CD14-positive monocyte (primary cell): ENCODE measurements at regions not wholly inside any gene's neighbourhood (a gene's known extent, or its start where the extent isn't known, plus 50 kb on each side); places are given as distances from the start of the nearest gene placed in this dataset.

ENCODE experiments used
- DNase-seq, 3 donors: peaks; one replicate each; pipeline ENCODE4 v3.0.0-alpha.2; 2011 to 2022
- H2AFZ ChIP-seq: 2 replicates; pipeline ENCODE4 v1.6.0; 2012; ENCODE audit warnings: mild to moderate bottlenecking, low read depth, low read length, inconsistent platforms; ENCODE audit not compliant: insufficient read depth, poor library complexity, severe bottlenecking
- H3K27ac ChIP-seq, 2 donors: 1 replicate in 1 of 2; 2 replicates in 1 of 2; pipeline ENCODE4 v1.5.1; 2012 to 2013; ENCODE audit warnings: low read length in 2 of 2, control low read depth in 1 of 2, inconsistent platforms in 1 of 2, low read depth in 1 of 2, mild to moderate bottlenecking in 1 of 2
- H3K27me3 ChIP-seq, 2 donors: one replicate each; pipeline versions ENCODE4 v1.6.0 to v1.6.1; 2011 to 2013; ENCODE audit warnings: low read length in 2 of 2; ENCODE audit not compliant: control insufficient read depth in 2 of 2, insufficient read depth in 2 of 2
- H3K36me3 ChIP-seq, 2 donors: replicated peaks in 1 of 2; 1 replicate in 1 of 2; 2 replicates in 1 of 2; pipeline versions ENCODE4 v1.5.1 to v1.6.1; 2012 to 2013; ENCODE audit warnings: low read length in 2 of 2, control low read depth in 1 of 2, inconsistent platforms in 1 of 2, mild to moderate bottlenecking in 1 of 2; ENCODE audit not compliant: insufficient read depth in 2 of 2, control insufficient read depth in 1 of 2
- H3K4me1 ChIP-seq, 2 donors: 1 replicate in 1 of 2; 2 replicates in 1 of 2; pipeline versions ENCODE4 v1.5.1 to v1.6.1; 2012 to 2013; ENCODE audit warnings: low read length in 2 of 2, control low read depth in 1 of 2, inconsistent platforms in 1 of 2, mild to moderate bottlenecking in 1 of 2, moderate library complexity in 1 of 2; ENCODE audit not compliant: insufficient read depth in 2 of 2, control insufficient read depth in 1 of 2
- H3K4me2 ChIP-seq: replicated peaks from 2 replicates; pipeline ENCODE3; 2012; ENCODE audit warnings: low read length, moderate library complexity, mild to moderate bottlenecking; ENCODE audit not compliant: poor library complexity, severe bottlenecking; ENCODE audit errors: extremely low read depth
- H3K4me3 ChIP-seq, 3 experiments: fragments of 200-600 bp in 1 of 3; sonication (generic) in 1 of 3; replicated peaks in 1 of 3; 1 replicate in 2 of 3; 2 replicates in 1 of 3; pipeline ENCODE4 v1.5.1; 2011 to 2013; ENCODE audit warnings: low read length in 3 of 3, mild to moderate bottlenecking in 3 of 3, control low read depth in 2 of 3, low read depth in 2 of 3, inconsistent platforms in 1 of 3, moderate library complexity in 1 of 3
- H3K79me2 ChIP-seq: 2 replicates; pipeline ENCODE4 v1.6.0; 2012; ENCODE audit warnings: mild to moderate bottlenecking, control low read depth, inconsistent platforms, low read length, moderate library complexity; ENCODE audit not compliant: insufficient read depth
- H3K9ac ChIP-seq: 2 replicates; pipeline ENCODE4 v1.6.0; 2017; ENCODE audit warnings: low read length, mild to moderate bottlenecking; ENCODE audit not compliant: insufficient read depth, poor library complexity, severe bottlenecking
- H3K9me3 ChIP-seq, 2 donors: replicated peaks in 1 of 2; 1 replicate in 1 of 2; 2 replicates in 1 of 2; pipeline versions ENCODE4 v1.5.1 to v1.6.1; 2012 to 2013; ENCODE audit warnings: low read length in 2 of 2, control low read depth in 1 of 2; ENCODE audit not compliant: control insufficient read depth in 1 of 2, insufficient read depth in 1 of 2
- H4K20me1 ChIP-seq: 2 replicates; pipeline ENCODE4 v1.6.0; 2012; ENCODE audit warnings: mild to moderate bottlenecking, low read length, control low read depth, moderate library complexity; ENCODE audit not compliant: insufficient read depth
- H3K27ac Mint-ChIP-seq, 7 donors: one replicate each; pipeline ENCODE4 v1.8.0; 2020; ENCODE audit warnings: mild to moderate bottlenecking in 7 of 7, mixed read lengths in 7 of 7, moderate library complexity in 6 of 7, inconsistent platforms in 2 of 7
- H3K27me3 Mint-ChIP-seq, 3 donors: one replicate each; pipeline ENCODE4 v1.8.0; 2021 to 2022; ENCODE audit warnings: low read depth in 3 of 3, mild to moderate bottlenecking in 3 of 3, mixed read lengths in 3 of 3, moderate library complexity in 3 of 3, inconsistent platforms in 1 of 3
- H3K36me3 Mint-ChIP-seq, 2 donors: one replicate each; pipeline ENCODE4 v1.8.0; 2020; ENCODE audit warnings: mixed read lengths in 2 of 2, inconsistent platforms in 1 of 2, mild to moderate bottlenecking in 1 of 2
- H3K4me1 Mint-ChIP-seq: one replicate; pipeline ENCODE4 v1.8.0; 2020; ENCODE audit warnings: mild to moderate bottlenecking, mixed read lengths
- H3K4me3 Mint-ChIP-seq, 2 donors: one replicate each; pipeline ENCODE4 v1.8.0; 2020; ENCODE audit warnings: mild to moderate bottlenecking in 2 of 2, mixed read lengths in 2 of 2, moderate library complexity in 1 of 2
- H3K9me3 Mint-ChIP-seq, 7 donors: one replicate each; pipeline ENCODE4 v1.8.0; 2020 to 2022; ENCODE audit warnings: mixed read lengths in 7 of 7, mild to moderate bottlenecking in 6 of 7, moderate library complexity in 6 of 7, inconsistent platforms in 2 of 7
- WGBS: methylation state at CpG from one replicate; pipeline ENCODE4 v1.1.5; 2013; ENCODE audit warnings: missing lambda C conversion rate; ENCODE audit not compliant: insufficient coverage; 5-methylcytosine and 5-hydroxymethylcytosine counted together
- intact Hi-C, 2 donors: fragments of 100-400 bp; cut with micrococcal nuclease; formaldehyde crosslinking; loops; one replicate each; pipeline versions ENCODE4 v1.15.0 to v1.15.1; 2023
- TF ChIP-seq, protein P1 (sequence below): fragments of 200-600 bp; IDR thresholded peaks from one replicate; pipeline ENCODE4 v1.8.0; 2022; ENCODE audit warnings: antibody characterized with exemption, mild to moderate bottlenecking

DNA sequence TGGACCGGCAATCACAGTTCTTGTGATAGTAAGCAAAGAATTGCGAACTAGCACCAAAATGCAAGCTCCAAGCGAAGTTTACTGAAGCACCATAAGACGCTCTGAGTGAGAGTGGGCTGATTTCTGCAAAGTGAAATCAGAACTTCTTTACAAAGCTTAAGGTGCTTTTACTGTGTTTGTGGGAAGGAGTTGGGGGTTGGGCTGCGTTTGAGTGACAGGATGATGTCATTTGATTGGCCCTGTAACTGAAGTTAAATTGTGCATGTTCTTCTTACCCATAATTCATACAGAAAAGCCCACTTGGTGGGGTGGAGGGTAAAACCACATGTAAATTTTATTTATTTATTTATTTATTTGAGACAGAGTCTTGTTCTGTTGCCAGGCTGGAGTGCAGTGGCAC lies 970.6 kb upstream of the CDH18 start:
- Mint-ChIP-seq H3K4me1 (no peaks in the 10 kb centered on the region), H3K27ac (no peak overlapping the region), H3K36me3 (no peaks in the 10 kb centered on the region), H3K4me3 (no peak overlapping the region), H3K27me3 (peaks cover 0 to 2% (median 0%) of the 10 kb centered on the region in 3 donors), H3K9me3 (peaks cover 0 to 8% (median 0%) of the 10 kb centered on the region in 7 donors)
- Histone ChIP-seq H3K27ac (no peak overlapping the region), H4K20me1 (no peaks in the 10 kb centered on the region), H3K4me3 (no peak overlapping the region), H2AFZ (no peak overlapping the region), H3K79me2 (no peaks in the 10 kb centered on the region), H3K4me2 (no peak overlapping the region), H3K36me3 (no peaks in the 10 kb centered on the region), H3K9ac (no peak overlapping the region), H3K27me3 (no peaks in the 10 kb centered on the region), H3K4me1 (no peaks in the 10 kb centered on the region), H3K9me3 (no peaks in the 10 kb centered on the region)
- TF ChIP-seq, protein P1, sequence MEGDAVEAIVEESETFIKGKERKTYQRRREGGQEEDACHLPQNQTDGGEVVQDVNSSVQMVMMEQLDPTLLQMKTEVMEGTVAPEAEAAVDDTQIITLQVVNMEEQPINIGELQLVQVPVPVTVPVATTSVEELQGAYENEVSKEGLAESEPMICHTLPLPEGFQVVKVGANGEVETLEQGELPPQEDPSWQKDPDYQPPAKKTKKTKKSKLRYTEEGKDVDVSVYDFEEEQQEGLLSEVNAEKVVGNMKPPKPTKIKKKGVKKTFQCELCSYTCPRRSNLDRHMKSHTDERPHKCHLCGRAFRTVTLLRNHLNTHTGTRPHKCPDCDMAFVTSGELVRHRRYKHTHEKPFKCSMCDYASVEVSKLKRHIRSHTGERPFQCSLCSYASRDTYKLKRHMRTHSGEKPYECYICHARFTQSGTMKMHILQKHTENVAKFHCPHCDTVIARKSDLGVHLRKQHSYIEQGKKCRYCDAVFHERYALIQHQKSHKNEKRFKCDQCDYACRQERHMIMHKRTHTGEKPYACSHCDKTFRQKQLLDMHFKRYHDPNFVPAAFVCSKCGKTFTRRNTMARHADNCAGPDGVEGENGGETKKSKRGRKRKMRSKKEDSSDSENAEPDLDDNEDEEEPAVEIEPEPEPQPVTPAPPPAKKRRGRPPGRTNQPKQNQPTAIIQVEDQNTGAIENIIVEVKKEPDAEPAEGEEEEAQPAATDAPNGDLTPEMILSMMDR: no peak
- WGBS: 100% methylated on average over 3 of the region's 5 CpGs
- intact Hi-C loops: no loop called here
- no peak for DNase-seq

DNA sequence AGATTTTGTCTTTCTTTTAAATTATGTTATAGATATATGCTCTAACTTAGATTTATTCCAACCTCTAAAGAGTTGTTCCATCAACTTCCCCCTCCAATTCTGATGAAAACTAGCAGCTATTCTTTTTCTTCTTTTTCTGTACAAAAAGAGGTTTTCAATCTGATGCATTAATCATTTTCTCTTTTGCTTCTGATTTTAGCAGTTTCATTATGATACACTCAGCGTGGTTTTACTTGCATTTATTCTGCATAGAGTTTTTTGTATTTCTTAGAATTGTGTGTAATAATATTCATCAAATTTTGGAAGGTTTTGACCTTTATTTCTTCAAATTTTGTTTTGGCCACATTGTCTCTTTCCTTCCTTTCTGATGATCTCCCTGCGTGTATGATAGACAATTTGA lies 968.1 kb upstream of the CDH18 start:
- H3K9me3 ChIP-seq: no peaks in the 10 kb centered on the region

More for the DNA sequence above, 968.1 kb upstream of the CDH18 start:
- Mint-ChIP-seq H3K27ac (no peak overlapping the region), H3K4me1 (no peaks in the 10 kb centered on the region), H3K9me3 (peaks cover 0 to 8% (median 0%) of the 10 kb centered on the region in 7 donors), H3K36me3 (no peaks in the 10 kb centered on the region), H3K27me3 (peaks cover 0 to 2% (median 0%) of the 10 kb centered on the region in 3 donors), H3K4me3 (no peak overlapping the region)
- no peak overlapping the region for H3K4me2 ChIP-seq
- H3K27me3 ChIP-seq: no peaks in the 10 kb centered on the region
- H3K36me3 ChIP-seq: no peaks in the 10 kb centered on the region
- no peaks in the 10 kb centered on the region for H3K79me2 ChIP-seq
- intact Hi-C loops: no loop called here
- no peak overlapping the region for H2AFZ ChIP-seq
- no peak overlapping the region for H3K9ac ChIP-seq
- TF ChIP-seq, protein P1: no peak
- no peak overlapping the region for H3K27ac ChIP-seq
- H4K20me1 ChIP-seq: no peaks in the 10 kb centered on the region
- no peak for DNase-seq
- WGBS: no CpG with 5 or more reads among the region's 2 CpGs
- no peak overlapping the region for H3K4me3 ChIP-seq
- H3K4me1 ChIP-seq: no peaks in the 10 kb centered on the region
